ENCODE measurements at regions not wholly inside any gene's neighbourhood (a gene's known extent, or its start where the extent isn't known, plus 50 kb on each side); places are given as distances from the start of the nearest gene placed in this dataset.
A peak's percentile ranks its signal among the peaks of the same experiment; 100 is the strongest.
"Not testable (repeated sequence)": the region's sequence is repeated elsewhere in the genome, so short reads cannot be mapped to it uniquely, and the experiment has no call there.

DNA sequence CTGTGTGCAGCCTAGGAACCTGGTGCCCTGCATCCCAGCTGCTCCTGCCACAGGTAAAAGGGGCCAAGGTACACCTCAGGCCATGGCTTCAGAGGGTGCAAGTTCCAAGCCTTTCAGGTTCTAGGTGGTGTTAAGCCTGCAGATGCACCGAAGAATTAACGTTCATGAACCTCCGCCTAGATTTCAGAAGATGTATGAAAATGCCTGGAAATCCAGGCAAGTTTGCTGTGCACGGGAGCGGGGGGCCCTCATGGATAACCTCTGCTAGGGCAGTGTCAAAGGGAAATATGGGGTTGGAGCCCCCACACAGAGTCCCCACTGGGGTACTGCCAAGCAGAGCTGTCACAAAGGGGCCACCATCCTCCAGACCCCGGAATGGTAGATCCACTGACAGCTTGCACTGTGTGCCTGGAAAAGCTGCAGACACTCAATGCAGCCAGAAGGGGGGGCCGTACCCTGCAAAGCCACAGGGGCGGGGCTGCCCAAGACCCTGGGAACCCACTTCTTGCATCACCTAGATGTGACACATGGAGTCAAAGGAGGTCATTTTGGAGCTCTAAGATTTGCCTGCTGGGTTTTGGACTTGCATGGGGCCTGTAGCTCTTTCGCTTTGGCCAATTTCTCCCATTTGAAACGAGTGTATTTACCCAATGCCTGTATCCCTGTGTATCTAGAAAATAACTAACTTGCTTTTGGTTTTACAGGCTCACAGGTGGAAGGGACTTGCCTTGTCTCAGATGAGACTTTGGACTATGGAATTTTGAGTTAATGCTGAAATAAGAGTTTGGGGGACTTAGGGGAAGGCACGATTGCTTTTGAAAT lies 145.2 kb upstream of the C1QTNF3 start:
- ATAC-seq; H3K9me3 ChIP-seq; H3K27me3 ChIP-seq; H3K4me1 ChIP-seq; H3K27ac ChIP-seq; H3K4me3 ChIP-seq; H3K36me3 ChIP-seq; intact Hi-C loops (cut with DNase I): not testable (repeated sequence)
- TF ChIP-seq, protein P1, sequence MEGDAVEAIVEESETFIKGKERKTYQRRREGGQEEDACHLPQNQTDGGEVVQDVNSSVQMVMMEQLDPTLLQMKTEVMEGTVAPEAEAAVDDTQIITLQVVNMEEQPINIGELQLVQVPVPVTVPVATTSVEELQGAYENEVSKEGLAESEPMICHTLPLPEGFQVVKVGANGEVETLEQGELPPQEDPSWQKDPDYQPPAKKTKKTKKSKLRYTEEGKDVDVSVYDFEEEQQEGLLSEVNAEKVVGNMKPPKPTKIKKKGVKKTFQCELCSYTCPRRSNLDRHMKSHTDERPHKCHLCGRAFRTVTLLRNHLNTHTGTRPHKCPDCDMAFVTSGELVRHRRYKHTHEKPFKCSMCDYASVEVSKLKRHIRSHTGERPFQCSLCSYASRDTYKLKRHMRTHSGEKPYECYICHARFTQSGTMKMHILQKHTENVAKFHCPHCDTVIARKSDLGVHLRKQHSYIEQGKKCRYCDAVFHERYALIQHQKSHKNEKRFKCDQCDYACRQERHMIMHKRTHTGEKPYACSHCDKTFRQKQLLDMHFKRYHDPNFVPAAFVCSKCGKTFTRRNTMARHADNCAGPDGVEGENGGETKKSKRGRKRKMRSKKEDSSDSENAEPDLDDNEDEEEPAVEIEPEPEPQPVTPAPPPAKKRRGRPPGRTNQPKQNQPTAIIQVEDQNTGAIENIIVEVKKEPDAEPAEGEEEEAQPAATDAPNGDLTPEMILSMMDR (IDR thresholded peaks at IDR 0.05), result peak in 3 of 4 donors; percentile 51 to 56 (median 51)
- 92% methylated on average over 7 of the region's 11 CpGs for WGBS (ENCODE audit: insufficient coverage, low coverage, low lambda C conversion rate, missing lambda C conversion rate)
- DNase-seq, result peak; percentile 52 to 75 (median 61)

DNA sequence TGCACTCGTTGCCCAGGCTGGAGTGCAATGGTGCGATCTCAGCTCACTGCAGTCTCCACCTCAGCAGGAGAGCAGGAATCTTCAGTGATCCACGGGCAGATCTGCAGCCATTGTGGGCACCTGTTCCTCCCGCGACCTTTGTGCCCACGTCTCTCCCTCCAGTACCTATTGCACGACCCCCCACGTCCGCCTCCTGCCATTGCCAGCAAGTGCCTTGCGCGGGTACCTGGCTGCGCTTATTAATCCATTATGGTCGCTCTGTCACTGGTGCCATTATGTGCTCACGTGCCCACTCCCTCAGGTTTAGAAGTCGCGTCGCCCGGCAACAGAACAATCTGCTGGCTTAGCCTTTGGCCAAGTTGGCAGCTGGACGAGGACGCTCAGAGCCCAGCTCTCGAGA lies 146.2 kb upstream of the C1QTNF3 start:
- H3K4me1 ChIP-seq; H3K36me3 ChIP-seq; H3K27ac ChIP-seq; H3K4me3 ChIP-seq; intact Hi-C loops (cut with DNase I); ATAC-seq; H3K27me3 ChIP-seq; H3K9me3 ChIP-seq: not testable (repeated sequence)
- peak; percentile 47 to 61 (median 48) for DNase-seq
- WGBS (ENCODE audit: insufficient coverage, low coverage, low lambda C conversion rate, missing lambda C conversion rate), result 95% methylated on average over 12 of the region's 21 CpGs

DNA sequence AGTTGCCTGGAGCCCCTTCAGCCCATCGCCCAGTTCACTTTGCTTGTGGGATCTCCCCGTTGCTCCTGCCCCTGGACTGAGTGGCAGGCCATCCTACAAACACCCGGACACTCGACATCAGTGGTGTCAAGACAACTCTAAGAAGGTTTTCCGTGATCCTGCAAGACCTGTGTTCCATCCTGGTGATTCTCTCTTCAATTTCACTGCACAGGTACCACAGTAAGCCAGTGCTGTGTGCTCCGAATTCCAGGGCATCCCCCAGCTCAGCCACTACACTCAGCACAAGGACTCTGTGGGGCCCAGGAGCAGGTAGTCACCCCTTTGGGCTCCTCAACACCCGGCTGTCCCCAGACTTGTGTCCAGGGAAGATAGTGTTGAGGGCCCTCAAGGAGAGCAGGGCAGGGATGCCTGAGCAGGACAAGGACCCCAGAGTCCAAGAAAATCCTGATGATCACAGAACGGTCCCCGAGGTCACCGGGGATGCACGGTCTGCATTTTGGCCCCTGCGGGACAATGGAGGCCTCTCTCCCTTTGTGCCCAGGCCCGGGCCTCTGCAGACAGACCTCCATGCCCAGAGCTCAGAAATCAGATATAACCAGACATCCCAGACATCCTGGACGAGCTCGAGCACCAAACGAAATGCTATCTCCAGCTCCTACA lies 146.9 kb upstream of the C1QTNF3 start:
- H3K36me3 ChIP-seq; H3K27ac ChIP-seq; ATAC-seq; H3K9me3 ChIP-seq; intact Hi-C loops (cut with DNase I); H3K4me1 ChIP-seq; H3K27me3 ChIP-seq; H3K4me3 ChIP-seq: not testable (repeated sequence)
- peak; percentile 41 to 64 (median 50) for DNase-seq
- 93% methylated on average over 15 of the region's 16 CpGs for WGBS (ENCODE audit: insufficient coverage, low coverage, low lambda C conversion rate, missing lambda C conversion rate)

DNA sequence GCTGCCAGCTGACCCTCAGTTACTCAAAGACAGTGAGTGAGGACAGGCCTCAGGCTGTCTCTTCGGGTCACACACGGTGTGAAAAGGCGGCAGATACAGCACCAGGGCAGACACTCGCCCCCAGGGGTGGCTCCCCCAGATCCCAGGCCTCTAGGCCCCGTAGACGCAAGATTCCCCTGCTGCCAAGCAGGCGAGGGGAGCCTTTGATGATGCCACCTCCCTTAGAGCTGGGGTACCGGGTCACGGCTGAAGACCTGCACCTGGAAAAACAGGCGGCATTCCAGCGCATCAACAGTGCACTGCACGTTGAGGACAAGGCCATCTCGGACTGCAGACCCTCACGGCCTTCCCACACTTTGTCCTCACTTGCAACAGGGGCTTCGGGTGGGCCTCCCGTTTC lies 147.5 kb upstream of the C1QTNF3 start:
- H3K27me3 ChIP-seq; H3K27ac ChIP-seq; intact Hi-C loops (cut with DNase I); H3K9me3 ChIP-seq; H3K4me3 ChIP-seq; ATAC-seq; H3K36me3 ChIP-seq; H3K4me1 ChIP-seq: not testable (repeated sequence)
- peak; percentile 52 to 66 (median 56) for DNase-seq
- WGBS (ENCODE audit: insufficient coverage, low coverage, low lambda C conversion rate, missing lambda C conversion rate), result 98% methylated on average over 14 of the region's 16 CpGs

DNA sequence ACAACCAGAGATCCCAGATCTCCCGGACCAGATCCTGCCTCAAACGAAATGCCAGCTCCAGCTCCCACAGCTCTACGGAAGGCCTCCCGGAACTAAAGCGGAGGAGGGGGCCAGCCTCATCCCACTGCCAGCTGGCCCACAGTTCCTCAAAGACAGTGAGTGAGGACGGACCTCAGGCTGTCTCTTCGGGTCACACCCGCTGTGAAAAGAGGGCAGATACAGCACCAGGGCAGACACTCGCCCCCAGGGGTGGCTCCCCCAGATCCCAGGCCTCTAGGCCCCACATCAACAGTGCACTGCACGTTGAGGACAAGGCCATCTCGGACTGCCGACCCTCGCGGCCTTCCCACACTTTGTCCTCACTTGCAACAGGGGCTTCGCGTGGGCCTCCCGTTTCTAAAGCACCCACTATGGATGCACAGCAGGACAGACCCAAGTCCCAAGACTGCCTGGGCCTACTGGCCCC lies 148.3 kb upstream of the C1QTNF3 start:
- DNase-seq, result peak; percentile 44 to 57 (median 51)
- 95% methylated on average over 17 of the region's 17 CpGs for WGBS (ENCODE audit: insufficient coverage, low coverage, low lambda C conversion rate, missing lambda C conversion rate)
- H3K27me3 ChIP-seq; H3K36me3 ChIP-seq; H3K4me1 ChIP-seq; H3K4me3 ChIP-seq; H3K27ac ChIP-seq; intact Hi-C loops (cut with DNase I); H3K9me3 ChIP-seq; ATAC-seq: not testable (repeated sequence)

DNA sequence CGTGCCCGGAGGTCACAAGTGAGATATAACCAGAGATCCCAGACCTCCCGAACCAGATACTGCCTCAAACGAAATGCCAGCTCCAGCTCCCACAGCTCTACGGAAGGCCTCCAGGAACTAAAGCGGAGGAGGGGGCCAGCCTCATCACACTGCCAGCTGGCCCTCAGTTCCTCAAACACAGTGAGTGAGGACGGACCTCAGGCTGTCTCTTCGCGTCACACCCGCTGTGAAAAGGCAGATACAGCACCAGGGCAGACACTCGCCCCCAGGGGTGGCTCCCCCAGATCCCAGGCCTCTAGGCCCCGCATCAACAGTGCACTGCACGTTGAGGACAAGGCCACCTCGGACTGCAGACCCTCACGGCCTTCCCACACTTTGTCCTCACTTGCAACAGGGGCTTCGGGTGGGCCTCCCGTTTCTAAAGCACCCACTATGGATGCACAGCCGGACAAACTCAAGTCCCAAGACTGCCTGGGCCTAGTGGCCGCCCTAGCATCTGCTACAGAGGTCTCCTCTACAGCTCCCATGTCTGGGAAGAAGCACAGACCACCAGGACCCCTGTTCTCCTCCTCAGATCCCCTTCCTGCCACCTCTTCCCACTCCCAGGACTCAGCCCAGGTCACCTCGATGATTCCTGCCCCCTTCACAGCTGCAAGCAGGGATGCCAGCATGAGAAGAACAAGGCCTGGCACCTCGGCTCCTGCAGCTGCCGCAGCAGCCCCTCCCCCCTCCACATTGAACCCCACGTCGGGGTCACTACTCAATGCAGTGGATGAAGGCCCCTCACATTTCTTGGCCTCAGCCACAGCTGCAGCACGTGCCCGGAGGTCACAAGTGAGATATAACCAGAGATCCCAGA lies 149.3 kb upstream of the C1QTNF3 start:
- peak; percentile 39 to 62 (median 47) for DNase-seq
- H3K27me3 ChIP-seq; H3K9me3 ChIP-seq; H3K4me3 ChIP-seq; ATAC-seq; intact Hi-C loops (cut with DNase I); H3K36me3 ChIP-seq; H3K4me1 ChIP-seq; H3K27ac ChIP-seq: not testable (repeated sequence)
- 90% methylated on average over 26 of the region's 26 CpGs for WGBS (ENCODE audit: insufficient coverage, low coverage, low lambda C conversion rate, missing lambda C conversion rate)

DNA sequence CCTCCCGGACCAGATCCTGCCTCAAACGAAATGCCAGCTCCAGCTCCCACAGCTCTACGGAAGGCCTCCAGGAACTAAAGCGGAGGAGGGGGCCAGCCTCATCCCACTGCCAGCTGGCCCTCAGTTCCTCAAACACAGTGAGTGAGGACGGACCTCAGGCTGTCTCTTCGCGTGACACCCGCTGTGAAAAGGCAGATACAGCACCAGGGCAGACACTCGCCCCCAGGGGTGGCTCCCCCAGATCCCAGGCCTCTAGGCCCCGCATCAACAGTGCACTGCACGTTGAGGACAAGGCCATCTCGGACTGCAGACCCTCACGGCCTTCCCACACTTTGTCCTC lies 149.9 kb upstream of the C1QTNF3 start:
- H3K27me3 ChIP-seq; intact Hi-C loops (cut with DNase I); H3K27ac ChIP-seq; H3K36me3 ChIP-seq; H3K4me3 ChIP-seq; H3K9me3 ChIP-seq; ATAC-seq; H3K4me1 ChIP-seq: not testable (repeated sequence)
- 95% methylated on average over 11 of the region's 13 CpGs for WGBS (ENCODE audit: insufficient coverage, low coverage, low lambda C conversion rate, missing lambda C conversion rate)
- DNase-seq, result peak; percentile 38 to 59 (median 45)

DNA sequence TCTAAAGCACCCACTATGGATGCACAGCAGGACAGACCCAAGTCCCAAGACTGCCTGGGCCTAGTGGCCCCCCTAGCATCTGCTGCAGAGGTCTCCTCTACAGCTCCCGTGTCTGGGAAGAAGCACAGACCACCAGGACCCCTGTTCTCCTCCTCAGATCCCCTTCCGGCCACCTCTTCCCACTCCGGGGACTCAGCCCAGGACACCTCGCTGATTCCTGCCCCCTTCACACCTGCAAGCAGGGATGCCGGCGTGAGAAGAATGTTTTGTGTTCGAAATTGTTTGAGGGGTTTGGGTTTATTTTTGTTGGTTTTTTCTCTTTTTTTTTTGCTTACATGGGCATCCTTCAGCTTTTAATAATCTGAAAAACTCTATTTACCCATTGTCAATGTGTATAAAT lies 150.3 kb upstream of the C1QTNF3 start:
- peak in 2 of 3 donors; percentile 31 to 57 for DNase-seq
- H3K27ac ChIP-seq; H3K4me3 ChIP-seq; H3K27me3 ChIP-seq; H3K4me1 ChIP-seq; H3K36me3 ChIP-seq; intact Hi-C loops (cut with DNase I); H3K9me3 ChIP-seq; ATAC-seq: not testable (repeated sequence)
- WGBS (ENCODE audit: insufficient coverage, low coverage, low lambda C conversion rate, missing lambda C conversion rate), result 95% methylated on average over 7 of the region's 7 CpGs

DNA sequence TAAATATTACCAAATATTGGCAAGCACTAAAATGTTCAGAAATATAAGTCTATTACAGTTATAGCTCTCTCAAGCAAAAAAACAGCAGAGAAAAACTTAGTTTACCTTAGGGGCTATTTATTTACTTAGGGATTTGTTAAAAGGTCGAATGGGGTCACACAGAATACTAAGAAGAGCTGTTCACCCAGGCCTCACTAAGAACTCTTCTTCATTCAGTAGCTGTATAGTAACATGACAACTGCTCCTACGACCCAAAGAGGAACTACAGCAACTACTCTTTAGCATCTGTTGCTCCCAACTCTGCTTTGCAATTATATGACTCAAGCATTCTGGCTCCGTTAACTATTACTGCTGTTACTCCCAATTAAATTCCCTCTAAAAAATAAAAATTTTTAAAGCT lies 150.8 kb upstream of the C1QTNF3 start:
- H3K27ac ChIP-seq; DNase-seq; H3K9me3 ChIP-seq; H3K4me1 ChIP-seq; ATAC-seq; H3K4me3 ChIP-seq; H3K27me3 ChIP-seq; intact Hi-C loops (cut with DNase I); H3K36me3 ChIP-seq: not testable (repeated sequence)
- WGBS (ENCODE audit: insufficient coverage, low coverage, low lambda C conversion rate, missing lambda C conversion rate), result 68% methylated on average over 3 of the region's 3 CpGs

DNA sequence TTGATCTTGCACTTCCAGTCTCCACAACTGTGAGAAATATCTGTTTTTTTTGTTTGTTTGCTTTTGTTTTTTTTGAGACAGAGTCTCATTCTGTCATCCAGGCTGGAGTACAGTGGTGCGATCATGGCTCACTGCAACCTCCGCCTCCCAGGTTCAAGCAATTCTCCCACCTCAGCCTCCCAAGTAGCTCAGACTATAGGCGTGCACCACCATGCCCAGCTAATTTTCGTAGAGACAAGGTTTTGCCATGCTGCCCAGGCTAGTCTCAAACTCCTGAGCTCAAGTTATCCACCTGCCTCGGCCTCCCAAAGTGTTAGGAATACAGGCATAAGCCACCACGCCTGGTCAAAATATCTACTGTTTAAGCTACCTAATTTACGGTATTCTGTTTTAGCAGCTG lies 153.1 kb upstream of the C1QTNF3 start:
- H3K4me3 ChIP-seq; H3K4me1 ChIP-seq; H3K27ac ChIP-seq; DNase-seq; H3K27me3 ChIP-seq; H3K9me3 ChIP-seq; ATAC-seq; intact Hi-C loops (cut with DNase I); H3K36me3 ChIP-seq: not testable (repeated sequence)
- 97% methylated on average over 5 of the region's 7 CpGs for WGBS (ENCODE audit: insufficient coverage, low coverage, low lambda C conversion rate, missing lambda C conversion rate)

Data from right lobe of liver (tissue), 6 donors.